CD4-positive, alpha-beta T cell treated with Interferon alpha-2 for 1 hour (primary cell): ENCODE measurements at regions not wholly inside any gene's neighbourhood (a gene's known extent, or its start where the extent isn't known, plus 50 kb on each side); places are given as distances from the start of the nearest gene placed in this dataset.

Experiments
- DNase-seq, 2 donors: peaks; one replicate each; pipeline ENCODE4 v3.0.0-alpha.2; 2020 to 2022

DNA sequence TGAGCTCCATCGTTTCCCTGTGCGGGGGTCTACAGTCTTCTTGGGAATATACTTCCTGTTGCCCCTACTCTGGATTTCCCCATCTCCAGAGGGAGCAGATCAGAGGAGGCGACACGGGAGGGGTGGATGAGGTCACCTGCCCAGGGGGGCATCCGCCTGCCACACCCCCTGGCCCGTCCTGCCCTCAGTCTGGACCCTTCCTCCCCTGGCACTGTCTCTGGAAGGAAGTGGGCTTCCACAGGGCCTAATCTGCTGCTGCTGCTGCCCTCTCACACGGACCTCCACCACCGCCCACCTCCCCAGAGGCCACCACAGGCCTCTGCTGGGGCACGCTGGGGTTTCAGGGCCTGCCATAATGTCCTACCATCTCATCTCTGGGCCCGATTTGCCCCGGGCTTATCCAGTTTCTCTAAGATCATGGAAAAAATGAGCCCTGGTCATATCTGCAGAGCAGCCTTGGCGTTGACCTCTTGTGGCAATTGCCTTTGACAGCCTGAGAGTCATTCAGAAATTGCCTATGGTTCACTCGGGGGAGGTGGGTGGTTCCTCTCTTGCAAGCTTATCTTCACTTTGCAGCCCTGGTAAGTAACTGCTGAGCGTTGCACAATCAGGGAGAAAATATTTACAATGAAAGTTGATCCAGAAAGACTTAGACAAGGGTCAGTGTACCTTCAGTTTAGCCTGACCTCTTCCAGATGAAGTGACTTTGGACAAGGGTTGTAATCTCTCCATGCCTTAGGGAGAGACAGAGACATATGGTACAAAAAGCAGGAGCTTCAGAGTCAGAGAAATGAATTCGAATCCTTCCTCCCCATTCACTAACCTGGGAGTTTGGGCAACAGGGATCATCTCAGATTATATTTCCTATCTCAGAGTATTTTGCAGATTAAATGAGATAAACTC lies 252.4 kb downstream of the TOMM20 start:
- DNase-seq = no peak

DNA sequence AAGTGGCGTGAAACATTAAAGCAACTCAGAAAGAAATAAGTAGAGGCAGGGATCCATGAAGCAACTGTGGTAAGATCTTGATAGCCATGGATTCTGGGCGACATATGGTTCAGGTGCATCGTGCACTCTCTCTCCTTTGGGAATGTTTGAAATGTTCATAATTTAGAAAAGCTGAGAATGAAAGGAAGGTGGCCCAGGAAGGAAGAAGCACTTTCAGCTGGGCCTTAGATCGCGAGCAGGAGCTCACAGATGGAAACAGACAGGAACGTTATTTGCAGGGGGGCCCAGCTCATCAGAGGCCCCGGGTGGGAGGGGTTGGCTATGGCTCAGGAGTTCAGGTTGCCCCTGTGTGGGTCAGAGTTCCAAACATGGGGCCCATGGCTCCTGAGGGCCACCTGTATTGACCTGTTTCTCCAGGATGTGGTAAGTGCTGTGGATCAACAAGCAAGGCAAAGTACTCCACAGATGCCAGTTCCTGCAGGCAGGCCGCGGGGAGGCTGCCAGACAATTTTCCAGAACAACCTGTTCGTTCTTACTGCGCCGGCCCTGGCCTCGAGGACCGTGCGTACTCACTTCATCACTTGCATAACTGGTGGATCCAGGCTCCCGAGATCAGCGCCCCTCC lies 253.2 kb downstream of the TOMM20 start:
- DNase-seq = no peak

DNA sequence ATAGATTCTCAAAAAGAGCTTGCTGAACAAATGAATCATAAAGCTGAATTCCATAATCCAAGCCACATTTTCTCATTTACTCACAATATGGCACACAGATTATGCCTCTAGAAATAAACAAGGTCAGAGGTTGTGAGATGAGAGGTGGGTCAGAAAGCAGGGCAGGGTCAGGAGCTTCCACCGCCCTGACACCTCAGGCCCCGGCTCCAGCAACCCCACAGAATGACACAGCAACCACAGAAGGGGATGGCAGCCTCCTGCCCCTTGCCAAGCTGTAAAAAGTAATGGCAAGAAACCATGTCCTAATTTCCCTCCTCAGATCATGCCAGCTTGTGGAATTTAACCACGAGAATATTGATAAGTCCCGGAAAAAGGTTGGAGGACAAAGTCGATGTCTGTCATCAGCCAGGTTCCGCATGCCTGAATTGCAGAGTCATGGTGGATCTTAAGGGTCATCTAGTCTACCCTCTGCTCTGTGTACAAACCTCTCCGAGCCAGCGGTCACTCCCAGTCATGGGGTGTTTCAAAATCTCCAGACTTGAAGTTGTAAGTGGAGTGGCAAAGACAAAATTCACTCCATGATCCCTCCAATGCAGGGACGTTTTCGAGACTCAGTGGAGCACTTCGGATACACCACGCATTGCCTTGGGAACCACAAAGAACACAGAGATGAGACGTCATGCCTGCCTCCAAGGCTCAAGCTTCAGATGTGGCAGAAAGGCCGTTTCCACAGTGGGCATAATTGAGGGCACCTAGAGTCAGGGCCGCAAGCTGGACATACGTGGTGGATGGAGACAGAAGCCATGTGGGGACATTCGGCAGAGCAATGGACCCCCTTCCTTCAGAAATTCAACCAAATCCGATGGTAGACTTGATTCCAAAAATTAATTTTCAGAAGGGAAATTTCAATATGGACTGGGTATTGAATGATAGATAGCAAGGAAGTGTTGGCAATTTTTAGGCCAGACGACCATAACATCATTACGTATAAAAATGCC lies 254.0 kb downstream of the TOMM20 start:
- DNase-seq = no peak

DNA sequence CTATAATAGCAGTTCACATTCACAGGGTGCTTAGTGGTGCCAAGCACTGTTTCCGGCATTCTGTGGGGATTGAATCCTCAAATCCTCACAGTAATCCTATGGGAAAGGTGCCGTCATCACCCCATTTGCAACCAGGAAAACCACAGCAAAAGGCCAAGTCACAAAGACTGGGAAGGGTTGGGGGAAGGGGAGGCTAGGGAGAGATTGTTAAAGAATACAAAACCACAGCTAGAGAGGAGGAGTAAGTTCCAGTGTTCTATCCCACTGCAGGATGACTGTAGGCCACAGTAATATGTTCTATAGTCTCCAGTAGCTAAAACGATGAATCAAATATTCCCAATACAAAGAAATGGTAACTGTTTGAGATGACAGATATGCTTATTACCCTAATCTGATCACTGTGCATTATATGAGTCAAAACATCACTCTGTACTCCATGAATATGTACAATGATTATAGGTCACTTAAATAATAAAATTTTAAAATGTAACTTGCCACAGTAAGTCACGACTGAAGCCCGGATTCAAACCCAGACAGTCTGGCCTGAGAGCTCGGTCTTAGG lies 256.8 kb downstream of the TOMM20 start:
- DNase-seq = no peak

DNA sequence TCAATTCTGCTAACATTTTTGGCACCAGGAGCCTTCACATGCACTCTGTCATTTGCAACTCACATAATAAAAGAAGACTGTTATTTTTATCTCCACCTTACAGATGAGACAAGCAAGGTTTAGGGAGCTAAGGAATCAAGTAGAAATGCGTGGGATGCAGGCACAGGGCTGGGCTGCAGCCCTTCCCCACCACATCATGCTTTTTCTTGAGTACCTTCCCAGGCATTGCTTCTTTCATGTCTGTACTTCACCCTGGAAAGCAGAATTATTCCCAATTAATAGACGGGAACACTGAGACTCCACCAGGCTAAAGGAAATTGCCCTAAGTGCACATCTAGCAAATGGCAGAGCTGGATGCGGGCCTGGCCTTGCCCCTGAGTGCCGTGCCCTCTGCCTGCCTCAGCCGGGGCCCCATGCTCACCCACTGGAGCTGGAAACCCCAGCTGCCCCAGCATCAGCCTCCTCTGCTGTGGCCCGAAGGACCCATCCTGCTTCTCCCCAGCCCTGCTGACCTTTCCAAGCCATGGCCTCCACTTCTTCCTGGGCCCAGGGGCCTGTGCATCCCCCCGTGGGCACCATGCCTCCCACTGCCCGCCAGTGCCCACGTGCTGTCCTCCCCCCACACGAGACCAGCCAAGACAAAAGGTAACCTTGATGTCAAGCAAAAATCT lies 257.5 kb downstream of the TOMM20 start:
- no peak for DNase-seq

DNA sequence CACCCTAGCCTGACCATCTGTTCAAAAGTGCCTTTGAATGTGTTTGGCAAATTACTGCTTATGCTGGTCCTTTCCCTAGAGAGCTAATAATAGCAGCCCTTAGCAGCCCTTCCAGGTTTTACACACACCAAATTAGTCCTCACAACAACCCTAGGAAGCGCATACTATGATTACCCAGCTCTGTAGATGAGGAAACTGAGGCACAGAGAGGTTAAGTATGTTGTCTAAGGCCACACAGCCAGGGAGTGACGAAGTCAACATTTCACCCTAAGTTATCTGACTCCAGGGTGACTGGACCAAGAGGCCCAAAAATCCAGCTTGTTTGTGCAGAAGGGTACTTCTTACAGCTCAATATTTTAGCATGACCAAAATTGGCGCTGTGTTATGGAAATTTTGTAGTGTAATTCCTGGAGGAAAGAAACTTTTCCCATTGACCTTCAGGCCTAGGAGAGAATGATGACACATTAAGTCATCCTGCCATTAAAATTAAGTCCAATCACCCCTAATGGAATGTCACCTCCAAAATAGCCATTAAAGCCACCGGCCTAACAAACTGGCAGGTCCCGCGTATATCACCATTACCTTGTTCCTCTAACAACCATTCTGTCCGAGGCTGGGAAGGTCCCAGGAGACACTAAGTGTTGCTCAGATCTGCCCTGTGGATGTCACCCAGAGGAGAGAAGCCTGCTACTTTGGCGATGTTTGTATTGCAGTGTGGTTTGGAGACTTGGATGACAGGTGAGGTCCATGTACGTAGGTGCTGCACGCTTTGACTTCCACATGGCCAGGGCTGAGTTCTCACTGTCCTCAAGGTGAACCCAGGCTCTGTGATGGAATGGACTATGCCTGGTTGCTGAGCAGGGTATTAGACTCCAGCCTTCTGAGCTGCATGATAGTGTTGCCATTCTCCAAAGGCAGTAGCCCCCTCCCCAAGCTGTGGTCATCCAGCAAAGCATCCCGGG lies 258.3 kb downstream of the TOMM20 start:
- DNase-seq = no peak

DNA sequence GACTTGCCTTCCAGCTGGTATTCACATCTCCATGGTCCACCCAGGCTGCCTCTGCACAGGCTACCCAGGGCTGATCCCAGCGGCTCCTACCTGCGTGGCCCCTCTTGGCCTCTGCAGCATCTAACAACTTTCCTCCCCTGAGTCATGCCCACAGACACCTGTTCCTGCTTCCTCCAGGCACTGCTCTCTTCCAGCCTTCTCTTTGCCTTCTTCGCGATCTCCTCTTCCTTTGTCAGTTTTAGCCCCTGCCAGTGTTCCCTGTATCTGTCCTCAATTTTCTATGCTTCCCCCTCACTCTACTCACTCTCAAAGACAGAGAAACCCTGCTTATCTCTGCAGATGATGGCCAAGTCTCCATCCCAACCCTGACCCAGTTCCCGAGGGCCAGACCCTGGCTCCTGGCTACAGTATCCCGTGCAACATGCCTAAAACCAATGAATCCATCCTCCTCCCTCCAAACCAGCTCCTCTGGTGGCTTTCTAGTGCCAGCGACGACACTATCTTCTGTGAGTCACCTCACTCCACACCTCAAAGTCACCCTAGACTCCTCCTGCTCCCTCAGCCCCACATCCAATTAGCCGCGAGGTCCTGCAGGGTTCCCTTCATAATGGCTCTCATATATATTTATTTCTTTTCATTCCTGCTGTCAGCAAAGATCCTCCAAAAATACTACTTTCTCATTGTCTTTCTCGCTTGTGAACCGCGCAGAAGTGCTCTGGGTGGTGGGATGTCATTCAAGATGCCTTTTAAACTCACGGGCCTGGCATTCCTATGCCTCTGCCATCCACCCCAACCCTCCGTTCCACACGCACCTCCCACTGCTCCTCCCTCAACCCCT lies 259.2 kb downstream of the TOMM20 start:
- no peak for DNase-seq

DNA sequence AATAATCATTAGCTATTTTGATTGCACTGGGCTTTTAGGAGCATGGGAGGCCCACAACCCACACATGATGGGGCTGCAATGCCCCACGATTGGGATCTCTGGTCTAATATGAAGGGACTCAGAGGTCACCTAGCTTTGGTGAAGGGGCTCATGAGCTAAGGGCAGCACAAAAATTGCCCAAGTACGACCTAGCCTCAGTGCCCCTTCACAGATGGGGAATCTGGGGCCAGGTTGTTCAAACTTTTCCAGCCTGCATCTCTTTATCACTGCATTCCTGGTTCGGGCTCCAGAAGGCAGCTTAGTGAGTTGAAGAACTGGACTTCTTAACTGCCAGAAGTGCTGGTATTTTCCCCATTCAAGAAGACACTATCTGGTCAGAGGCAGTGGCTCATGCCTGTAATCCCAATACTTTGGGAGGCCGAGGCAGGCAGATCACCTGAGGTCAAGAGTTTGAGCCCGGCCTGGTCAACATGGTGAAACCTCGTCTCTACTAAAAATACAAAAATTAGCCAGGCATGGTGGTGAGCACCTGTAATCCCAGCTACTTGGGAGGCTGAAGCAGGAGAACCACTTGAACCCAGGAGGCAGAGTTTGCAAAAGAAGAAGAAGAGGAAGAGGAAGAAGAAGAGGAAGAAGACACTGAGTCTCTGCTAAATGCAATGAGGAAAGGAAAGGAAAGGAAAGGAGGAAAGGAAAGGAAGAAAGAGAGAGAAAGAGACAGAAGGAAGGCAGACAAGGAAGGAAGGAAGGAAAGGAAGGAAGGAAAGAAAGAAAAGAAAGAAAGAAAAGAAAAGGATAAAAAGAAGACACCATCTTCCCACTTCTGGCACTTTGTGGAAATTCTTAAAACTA lies 258.5 kb upstream of the IRF2BP2 start:
- DNase-seq = no peak

DNA sequence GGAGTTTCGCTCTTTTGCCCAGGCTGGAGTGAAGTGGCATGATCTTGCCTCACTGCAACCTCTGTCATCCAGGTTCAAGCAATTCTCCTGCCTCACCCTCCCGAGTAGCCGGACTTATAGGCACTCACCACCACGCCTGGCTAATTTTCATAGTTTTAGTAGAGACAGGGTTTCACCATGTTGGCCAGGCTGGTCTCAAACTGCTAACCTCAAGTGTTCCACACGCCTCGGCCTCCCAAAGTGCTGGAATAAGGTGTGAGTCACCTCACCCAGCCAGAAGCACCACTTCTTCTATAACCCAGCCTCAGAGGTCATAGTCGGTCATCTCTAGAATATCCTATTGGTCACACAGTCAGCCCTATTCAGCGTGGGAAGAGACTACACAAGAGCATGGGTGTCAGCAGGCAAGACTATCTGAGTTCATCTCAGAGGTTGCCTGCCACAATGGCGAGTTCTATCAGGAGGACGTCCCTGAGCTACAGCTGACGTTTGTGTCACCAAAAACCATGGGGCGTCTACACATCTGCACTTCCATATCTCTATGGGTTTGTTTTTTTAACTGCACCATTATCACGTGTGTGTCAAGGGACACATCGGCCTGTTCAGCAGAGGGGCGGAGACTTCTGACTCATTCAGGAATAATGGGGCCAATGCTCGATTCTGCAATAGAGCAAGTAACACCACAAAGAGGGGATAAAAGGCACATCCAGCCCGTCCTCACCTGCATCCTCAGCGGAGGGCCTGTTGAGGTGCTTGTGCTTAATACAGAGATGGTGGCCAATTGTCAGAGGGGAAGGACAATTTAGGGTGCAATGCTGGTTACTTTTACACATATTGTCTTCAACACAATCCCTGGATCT lies 256.3 kb upstream of the IRF2BP2 start:
- peak in 1 of 2 donors; percentile 63 for DNase-seq

DNA sequence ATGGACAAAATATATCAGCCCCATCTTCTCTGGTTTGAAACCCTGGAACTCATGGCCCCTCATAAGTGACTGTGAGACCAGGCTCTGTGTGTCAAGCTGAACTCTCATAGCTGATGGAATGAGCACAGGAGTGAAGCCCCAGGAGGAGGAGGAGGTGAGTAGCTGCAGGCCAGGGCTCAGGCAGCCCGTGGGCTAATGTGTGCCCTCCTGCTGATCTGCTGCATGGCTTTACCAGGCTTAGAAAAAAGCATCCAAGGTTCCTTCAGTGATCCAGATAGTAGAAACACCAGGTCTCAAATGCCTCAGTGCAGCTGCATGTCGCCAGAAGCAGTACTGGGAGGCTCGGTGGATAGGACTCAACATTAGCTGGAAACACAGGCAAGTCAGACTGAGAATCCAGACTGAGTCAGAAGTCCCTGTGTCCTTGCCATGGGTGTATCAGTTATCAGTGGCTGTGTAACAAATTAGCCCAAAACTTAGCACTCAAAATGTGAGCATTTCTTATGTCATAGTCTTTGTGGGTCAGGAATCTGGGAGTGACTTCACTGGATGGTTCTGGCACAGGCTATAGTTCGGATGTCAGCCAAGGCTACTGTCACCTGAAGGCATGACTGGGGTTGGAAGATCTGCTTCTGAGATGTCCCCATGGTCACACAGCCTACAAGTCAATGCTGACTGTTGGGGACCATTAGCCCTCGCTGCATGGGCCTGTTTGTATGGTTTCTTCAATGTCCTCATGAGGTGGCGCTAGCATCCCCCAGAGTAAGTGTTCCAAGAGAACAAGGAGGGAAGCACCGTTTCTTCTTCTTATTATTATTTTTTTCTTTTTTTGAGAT lies 255.4 kb upstream of the IRF2BP2 start:
- no peak for DNase-seq

DNA sequence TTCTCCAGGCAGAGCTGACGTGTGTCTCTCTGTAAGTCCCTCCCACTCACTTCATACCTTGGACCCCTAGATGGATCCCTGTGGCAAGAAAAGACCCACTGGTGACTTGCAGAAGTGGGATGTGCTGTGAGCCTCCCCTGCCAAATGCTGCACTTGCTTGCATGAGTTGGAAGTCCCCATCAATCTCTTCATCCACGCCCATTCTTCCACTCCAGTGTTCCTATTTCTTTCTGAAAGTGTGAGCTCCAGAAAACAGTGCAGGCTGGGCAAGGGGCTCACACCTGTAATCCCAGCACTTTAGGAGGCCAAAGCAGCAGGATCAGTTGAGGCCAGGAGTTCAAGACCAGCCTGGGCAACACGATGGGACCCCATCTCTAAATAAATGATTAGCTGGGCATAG lies 254.1 kb upstream of the IRF2BP2 start:
- DNase-seq = no peak

DNA sequence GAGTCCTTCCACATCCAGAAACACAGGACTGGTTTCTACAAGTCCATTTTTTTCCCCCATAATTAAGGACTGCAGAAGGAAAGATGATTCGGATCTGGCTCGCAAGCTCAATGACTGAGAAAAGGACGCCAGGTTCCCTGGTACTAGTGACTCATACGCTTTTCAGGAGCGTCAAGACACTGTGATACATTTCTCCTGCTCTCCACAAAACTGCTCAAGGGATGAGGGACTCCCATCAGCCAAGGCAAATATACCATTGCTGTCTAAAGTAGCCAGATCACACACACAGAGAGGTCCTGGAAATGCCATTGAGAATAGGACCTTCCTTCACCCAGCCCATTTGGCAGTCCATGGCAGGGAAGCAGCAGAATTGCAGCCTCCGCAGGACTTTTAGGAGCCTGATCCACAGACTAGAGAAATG lies 253.6 kb upstream of the IRF2BP2 start:
- DNase-seq = no peak

DNA sequence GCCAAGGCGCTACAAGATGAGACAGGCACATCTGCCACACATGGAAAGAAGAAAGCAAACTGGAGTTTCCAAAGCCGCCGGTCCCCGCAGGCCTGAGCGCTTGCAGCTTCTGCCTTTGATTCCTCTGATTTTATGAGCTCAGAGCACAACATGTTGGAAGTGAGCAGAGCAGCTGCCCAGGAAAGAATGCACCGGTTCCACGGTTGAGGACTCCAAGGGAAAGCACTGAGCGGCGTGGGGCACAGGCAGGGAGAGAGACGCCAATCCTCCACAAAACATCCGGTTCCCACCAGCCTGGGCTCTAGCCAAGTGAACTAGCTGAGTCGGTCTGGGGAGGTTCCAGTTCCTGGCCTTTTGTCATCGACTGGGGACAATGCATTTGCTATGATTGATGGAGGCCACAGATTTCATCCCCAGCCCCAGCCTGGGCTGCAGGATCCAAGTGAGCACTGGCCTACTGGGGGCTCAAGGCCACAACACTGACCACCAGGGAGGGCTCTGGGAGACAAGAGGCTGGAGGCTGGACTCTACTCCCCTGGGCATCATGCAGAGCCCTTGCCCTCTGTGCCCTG lies 253.1 kb upstream of the IRF2BP2 start:
- no peak for DNase-seq

DNA sequence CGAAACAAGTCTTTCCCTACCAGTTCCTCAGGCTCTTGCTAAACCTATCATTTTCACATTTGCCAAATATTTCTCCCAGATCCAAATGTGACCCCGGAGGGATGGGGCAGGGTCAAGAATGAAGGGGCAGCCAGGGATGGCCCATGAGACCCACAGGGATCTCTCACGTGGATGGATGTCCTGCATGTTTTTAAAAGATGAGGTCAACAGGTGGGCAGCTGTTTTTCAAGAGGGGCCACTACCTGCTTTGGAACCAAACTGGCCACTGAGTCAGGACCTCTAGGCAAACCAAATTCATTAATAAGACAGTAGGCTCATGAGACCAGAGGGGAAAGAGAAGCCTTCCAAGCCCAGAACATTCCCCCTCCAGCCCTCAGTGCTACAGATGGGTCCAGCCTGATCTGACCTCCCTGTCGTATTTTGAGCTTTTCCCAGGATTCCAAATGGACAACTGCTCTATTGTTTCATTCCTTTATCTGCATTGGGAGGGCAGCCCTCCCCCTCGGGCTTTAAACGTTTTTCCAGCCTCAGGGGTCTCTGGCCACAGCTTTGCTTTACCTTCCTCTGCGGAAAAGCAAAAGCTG lies 252.5 kb upstream of the IRF2BP2 start:
- no peak for DNase-seq

DNA sequence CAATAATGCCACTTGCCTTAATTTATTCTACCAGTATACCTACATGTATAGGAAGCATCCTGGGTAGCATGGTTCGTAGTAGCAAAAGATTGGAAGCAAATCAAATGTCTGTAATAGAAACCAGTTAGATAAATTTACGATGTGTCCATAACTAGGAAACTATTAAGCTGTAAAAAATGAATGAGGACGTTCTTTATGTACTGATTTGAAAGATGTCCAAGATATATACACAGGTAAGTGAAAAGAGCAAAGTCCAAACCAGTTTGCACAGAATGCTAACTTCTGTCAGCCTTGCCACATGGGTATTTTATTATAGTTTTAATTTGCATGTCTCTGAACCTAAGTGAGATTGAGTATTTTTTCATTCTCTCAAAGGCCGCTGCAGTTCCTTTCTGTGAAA lies 251.8 kb upstream of the IRF2BP2 start:
- no peak for DNase-seq

DNA sequence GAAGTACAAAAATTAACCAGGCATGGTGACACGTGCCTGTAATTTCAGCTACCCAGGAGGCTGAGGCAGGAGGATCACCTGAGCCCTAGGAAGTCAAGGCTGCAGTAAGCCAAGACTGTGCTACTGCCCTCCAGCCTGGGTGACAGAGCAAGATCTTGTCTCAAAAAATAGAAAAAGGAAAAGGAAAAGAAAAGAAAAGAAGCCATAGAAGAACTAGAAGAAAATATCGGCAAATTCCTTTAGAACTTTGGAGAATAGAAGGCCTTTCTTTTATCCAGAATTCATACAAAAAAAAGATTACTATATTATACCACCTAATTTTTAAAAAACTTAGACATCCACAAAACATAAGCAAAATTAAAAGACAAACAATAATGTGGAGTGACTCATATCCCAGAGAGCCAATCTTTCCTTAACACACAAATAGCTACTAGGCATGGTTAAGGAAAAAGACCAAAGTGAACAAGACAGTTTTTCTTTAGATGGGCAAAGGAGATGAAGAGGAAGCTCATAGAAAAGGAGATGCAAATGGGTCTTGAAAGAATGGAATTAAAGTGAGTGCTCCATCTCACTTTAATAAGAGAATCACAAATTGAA lies 251.1 kb upstream of the IRF2BP2 start:
- no peak for DNase-seq
